Body of pancreas (tissue), 4 donors: ENCODE measurements at regions not wholly inside any gene's neighbourhood (a gene's known extent, or its start where the extent isn't known, plus 50 kb on each side); places are given as distances from the start of the nearest gene placed in this dataset.

Source experiments
- CTCF ChIP-seq, 7 experiments: fragments of 450-650 bp in 4 of 7; fragments of 200-600 bp in 3 of 7; sonication (generic) in 3 of 7; IDR thresholded peaks; one replicate each; pipeline ENCODE4 v1.5.1; 2016 to 2019; ENCODE audit warnings: antibody characterized with exemption in 7 of 7
- POLR2A ChIP-seq, 3 donors: fragments of 450-650 bp; IDR thresholded peaks; one replicate each; pipeline ENCODE4 v1.6.1; 2016; ENCODE audit warnings: antibody characterized with exemption in 3 of 3, mild to moderate bottlenecking in 2 of 3

DNA sequence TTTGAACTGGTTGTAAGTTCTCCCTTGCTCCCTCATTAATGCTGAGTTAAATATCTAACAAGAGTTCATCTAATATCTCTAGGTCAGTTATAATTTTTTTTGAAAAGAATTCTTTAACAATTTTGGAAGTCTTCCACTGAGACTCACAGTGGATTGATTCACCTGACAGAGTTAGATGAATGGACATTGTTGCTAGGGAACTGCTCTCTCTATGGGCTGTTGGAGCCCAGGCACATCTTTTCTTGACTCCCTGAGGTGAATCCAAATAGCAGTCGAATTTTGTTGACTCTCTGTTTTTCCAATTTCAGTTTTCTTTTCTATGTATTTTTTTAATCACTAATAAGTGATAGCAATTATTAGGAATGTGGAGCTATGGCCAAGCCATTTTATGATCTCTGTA lies 996.1 kb upstream of the PABPC4L start:
- TF ChIP-seq CTCF (IDR thresholded peaks at IDR 0.05) (no peak), POLR2A (IDR thresholded peaks at IDR 0.05) (no peak)
